ENCODE measurements at regions not wholly inside any gene's neighbourhood (a gene's known extent, or its start where the extent isn't known, plus 50 kb on each side); places are given as distances from the start of the nearest gene placed in this dataset.

DNA sequence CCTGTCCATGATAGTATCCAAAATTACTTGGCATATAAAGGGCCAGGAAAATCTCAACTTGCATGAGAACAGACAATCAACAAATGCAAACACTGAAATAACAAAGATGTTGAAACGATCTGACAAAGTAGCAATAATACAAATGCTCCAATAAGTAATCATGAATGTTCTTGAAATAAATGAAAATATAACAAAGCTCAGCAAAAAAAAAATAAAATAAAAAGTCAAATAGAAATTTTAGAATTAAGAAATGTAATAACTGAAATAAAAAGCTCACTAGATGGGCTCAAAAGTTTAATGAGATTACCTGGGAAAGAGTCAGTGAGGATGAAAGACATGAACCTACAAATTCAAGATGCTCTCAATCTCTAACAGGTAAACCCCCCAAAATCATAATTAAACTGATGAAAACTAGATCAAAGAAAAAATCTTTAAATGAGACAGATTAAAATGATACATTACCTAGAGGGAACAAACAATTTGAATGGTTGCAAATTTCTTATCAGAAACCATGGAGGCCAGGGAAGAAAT lies 319.0 kb upstream of the IRX3 start:
- no peak for TF ChIP-seq CTCF (conservative IDR thresholded peaks at IDR 0.05)

GRCh38 chr16:54602666-54603065 lies 316.1 kb upstream of the IRX3 start:
- H3K27ac ChIP-seq = no peak overlapping the region
- no peak for TF ChIP-seq CTCF (conservative IDR thresholded peaks at IDR 0.05)

More for the DNA sequence above, 319.0 kb upstream of the IRX3 start:
- H3K27ac ChIP-seq = no peak overlapping the region

DNA sequence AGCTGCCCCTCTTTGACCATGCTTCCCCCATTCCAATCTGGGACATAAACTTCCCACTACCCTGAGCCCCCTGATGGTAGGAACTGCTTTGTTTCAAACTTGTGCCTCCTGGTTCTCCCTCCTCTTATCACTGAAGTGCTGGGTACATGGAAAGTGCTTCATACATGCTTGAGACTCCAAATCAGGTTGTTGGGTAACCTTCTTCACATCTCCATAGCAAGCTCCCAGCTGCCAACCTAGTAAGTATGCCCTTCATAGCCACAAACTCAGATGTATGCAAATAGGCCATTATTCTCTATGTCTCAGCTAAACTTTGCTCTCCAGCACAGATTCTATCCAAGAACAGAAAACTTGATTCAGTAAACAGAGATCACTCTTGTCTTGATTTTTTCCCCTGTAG lies 310.6 kb upstream of the IRX3 start:
- no peak for TF ChIP-seq CTCF (conservative IDR thresholded peaks at IDR 0.05)
- H3K27ac ChIP-seq = no peak overlapping the region

GRCh38 chr16:54595621-54596020 lies 309.0 kb upstream of the IRX3 start:
- H3K27ac ChIP-seq = no peak overlapping the region
- TF ChIP-seq CTCF (conservative IDR thresholded peaks at IDR 0.05) = no peak

DNA sequence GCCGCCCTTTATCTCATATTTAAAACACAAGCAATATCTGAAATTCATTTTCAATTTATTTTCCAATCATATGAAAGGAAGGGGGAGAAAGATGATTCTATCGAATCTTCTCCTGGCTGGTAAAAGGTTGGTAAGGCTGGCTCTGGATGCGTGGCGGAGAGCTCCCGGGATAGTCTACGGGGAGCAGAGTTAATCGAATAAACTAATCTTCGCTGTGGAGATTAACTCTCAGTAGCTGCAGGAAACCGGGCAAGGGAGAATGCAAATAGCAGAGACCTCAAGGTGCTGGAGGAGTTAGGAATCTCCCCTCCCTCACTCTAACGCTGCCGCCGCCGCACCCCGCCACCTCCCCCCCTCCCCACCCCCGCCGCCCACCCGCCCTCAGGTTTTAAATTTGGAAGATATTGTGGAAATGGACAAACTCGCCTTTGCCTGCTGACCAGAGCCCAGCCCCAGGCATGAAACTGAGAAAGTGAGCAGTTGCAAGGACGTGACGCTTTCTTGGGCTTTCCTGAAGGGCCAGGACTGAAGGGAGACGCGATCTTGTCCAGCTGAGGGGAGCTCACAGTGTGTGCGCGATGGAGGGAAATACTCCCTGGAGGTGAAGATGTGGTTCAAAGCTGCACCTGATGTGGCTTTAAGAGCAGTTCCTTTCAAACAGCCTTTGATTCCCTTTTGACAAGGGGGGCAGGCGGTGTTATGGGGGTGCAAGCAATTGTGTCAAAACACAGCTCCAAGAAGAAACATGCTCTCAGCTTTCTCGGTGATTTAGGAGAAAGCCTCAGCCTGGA lies 308.2 kb upstream of the IRX3 start:
- TF ChIP-seq CTCF (conservative IDR thresholded peaks at IDR 0.05) = no peak

GRCh38 chr16:54591816-54592246 lies 305.2 kb upstream of the IRX3 start:
- no peak for TF ChIP-seq CTCF (conservative IDR thresholded peaks at IDR 0.05)

More for the DNA sequence above, 308.2 kb upstream of the IRX3 start:
- no peak overlapping the region for H3K27ac ChIP-seq

GRCh38 chr16:54590836-54591235 lies 304.2 kb upstream of the IRX3 start:
- H3K27ac ChIP-seq = no peak overlapping the region
- TF ChIP-seq CTCF (conservative IDR thresholded peaks at IDR 0.05) = no peak

More at GRCh38 chr16:54591816-54592246, 305.2 kb upstream of the IRX3 start:
- no peak overlapping the region for H3K27ac ChIP-seq

Measured in VCaP (cell line).